Coronary artery (tissue), 2 donors: ENCODE measurements at regions not wholly inside any gene's neighbourhood (a gene's known extent, or its start where the extent isn't known, plus 50 kb on each side); places are given as distances from the start of the nearest gene placed in this dataset.

Experiments
- DNase-seq: peaks from one replicate; pipeline ENCODE4 v3.0.0-alpha.2; 2017; ENCODE audit warnings: low spot score
- H3K27ac ChIP-seq, 2 donors: fragments of 200-600 bp; sonication (generic); one replicate each; pipeline ENCODE4 v1.5.1; 2016 to 2019
- H3K4me3 ChIP-seq: fragments of 200-600 bp; sonication (generic); 2 replicates; pipeline ENCODE4 v1.5.1; 2016; ENCODE audit warnings: mild to moderate bottlenecking, moderate library complexity
- TF ChIP-seq, protein P1 (sequence below): fragments of 200-600 bp; sonication (generic); IDR thresholded peaks from one replicate; pipeline ENCODE4 v1.5.1; 2019; ENCODE audit warnings: antibody characterized with exemption

DNA sequence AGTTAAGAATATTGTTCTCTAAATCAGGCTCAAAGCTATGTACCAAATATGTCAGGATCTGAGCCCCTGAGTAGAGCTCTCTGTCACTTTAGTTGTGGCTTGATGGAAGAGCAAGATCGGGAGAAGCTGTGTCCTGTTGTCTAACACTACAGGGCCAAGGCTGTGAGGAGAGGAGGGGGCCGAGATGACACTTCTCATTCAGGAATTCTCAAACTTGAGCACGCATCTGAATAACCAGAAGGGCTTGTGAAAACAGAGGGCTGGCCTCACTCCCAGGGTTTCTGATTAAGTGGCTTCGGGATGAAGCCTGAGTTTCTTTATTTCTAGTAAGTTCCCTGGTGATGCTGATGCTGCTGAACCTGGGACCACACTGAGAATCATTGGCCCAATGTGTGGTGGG is 209.2 kb upstream of the DAB1 start:
- DNase-seq: no peak
- Histone ChIP-seq H3K27ac (no peak overlapping the region), H3K4me3 (no peak overlapping the region)
- TF ChIP-seq, protein P1, sequence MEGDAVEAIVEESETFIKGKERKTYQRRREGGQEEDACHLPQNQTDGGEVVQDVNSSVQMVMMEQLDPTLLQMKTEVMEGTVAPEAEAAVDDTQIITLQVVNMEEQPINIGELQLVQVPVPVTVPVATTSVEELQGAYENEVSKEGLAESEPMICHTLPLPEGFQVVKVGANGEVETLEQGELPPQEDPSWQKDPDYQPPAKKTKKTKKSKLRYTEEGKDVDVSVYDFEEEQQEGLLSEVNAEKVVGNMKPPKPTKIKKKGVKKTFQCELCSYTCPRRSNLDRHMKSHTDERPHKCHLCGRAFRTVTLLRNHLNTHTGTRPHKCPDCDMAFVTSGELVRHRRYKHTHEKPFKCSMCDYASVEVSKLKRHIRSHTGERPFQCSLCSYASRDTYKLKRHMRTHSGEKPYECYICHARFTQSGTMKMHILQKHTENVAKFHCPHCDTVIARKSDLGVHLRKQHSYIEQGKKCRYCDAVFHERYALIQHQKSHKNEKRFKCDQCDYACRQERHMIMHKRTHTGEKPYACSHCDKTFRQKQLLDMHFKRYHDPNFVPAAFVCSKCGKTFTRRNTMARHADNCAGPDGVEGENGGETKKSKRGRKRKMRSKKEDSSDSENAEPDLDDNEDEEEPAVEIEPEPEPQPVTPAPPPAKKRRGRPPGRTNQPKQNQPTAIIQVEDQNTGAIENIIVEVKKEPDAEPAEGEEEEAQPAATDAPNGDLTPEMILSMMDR: no peak

DNA sequence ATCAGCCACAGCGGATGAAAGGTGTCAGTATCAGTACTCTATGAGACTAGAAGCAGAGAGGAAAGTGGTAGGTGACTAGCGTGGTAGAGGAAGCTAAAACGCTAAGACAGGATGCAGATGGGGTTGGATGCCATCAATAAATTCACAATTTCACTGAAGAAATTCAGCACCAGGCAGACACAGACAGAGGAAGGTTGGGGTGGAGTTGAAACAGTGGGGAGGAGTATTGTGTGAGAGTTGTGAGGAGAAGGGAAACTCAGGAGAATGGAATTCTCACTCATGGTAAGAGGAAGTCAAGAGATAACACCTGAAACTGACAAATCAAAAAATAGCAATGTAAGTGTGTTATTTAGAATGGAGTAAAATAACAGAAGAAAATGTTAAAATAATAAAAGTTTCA is 208.5 kb upstream of the DAB1 start:
- TF ChIP-seq, protein P1: no peak
- Histone ChIP-seq H3K4me3 (no peak overlapping the region), H3K27ac (no peak overlapping the region)
- DNase-seq: no peak

DNA sequence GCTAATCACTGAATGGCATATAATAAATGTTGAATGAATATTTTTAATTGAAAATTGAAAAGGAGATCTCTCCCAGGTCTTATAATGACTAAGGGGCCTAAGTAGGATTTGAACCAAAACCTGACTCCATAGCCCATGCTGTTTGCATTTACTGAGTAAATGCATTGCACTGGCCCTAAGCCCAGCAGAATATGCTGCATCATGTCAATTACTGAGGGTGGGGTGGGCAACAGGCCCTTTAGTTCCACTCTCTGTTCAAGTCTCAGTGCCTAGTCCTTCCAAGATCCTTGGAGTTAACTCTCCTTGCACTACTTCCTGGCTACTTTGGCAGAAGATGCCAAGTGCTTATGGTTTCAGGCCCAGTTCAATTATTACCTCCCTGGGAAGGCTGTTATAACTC is 203.8 kb upstream of the DAB1 start:
- H3K4me3 ChIP-seq: no peak overlapping the region
- DNase-seq: no peak
- TF ChIP-seq, protein P1: no peak
- no peak overlapping the region for H3K27ac ChIP-seq

- TF ChIP-seq, protein P1: no peak
- no peak for DNase-seq
- H3K4me3 ChIP-seq: no peak overlapping the region
- H3K27ac ChIP-seq: no peak overlapping the region
These were observed 200.1 kb upstream of the DAB1 start for GRCh38 chr1:57623791-57624538.

GRCh38 chr1:57623039-57623790 is 199.4 kb upstream of the DAB1 start:
- no peak for DNase-seq
- H3K4me3 ChIP-seq: no peak overlapping the region
- TF ChIP-seq, protein P1: no peak
- no peak overlapping the region for H3K27ac ChIP-seq

DNA sequence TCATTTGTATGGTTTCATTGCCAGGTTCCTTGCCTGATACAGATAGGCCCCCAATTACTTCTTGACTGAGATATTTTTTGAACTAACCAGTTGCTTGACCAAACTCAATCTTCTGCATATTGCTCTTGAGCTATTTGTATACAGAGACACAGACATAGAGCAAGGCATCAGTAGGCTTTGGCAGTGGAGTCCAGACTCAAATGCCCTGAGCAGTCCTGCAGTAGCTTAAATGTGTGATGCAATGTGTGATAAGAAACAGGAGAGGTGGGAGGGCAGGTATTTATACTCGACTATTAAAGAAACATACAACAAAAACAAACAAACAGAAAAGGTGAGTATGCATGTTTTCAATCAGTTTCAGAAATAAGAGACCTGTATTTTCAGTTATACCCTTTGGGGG is 197.9 kb upstream of the DAB1 start:
- TF ChIP-seq, protein P1: no peak
- no peak for DNase-seq
- Histone ChIP-seq H3K27ac (no peak overlapping the region), H3K4me3 (no peak overlapping the region)

DNA sequence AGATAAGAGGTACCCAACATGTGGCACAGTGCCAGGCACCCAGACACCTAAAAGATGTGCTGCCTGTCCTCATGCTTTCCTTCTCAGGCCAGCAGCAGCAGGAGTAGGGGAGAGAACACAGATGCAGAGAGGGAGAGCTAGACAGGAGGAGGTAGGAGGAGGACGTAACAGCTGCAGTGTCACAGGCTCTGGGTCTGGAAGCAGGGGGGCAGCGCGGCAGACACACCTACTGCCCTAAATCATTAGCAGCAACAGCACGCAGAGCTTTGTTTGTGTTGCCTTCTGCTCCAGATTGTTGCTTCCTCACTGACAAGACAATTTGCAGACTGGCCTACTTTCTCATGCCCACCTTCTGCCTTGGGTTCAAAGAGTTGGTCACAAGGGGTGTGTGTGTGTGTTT is 196.7 kb upstream of the DAB1 start:
- no peak for DNase-seq
- Histone ChIP-seq H3K4me3 (no peak overlapping the region), H3K27ac (no peak overlapping the region)
- TF ChIP-seq, protein P1: no peak
